ENCODE measurements at regions not wholly inside any gene's neighbourhood (a gene's known extent, or its start where the extent isn't known, plus 50 kb on each side); places are given as distances from the start of the nearest gene placed in this dataset.
A peak's percentile ranks its signal among the peaks of the same experiment; 100 is the strongest.

DNA sequence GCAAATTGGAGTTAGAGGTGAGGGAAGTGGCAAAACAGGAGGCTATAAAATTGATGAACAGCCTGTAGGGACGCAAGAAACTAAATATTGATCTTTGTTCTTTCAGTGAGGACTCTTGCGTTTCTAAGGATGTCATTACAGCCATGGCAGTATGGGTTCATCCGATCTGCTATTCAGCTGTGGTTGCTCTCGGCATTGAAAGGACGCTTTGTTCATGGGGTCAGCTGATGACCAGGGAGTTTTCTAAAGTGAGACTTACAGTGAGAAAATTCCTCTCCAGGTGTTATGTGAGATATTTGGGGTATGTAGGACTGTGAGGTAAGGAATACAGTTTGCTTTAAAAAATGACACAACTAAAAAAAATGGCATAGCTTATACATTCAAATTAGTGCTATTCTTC, 52.7 kb upstream of the PELI1 start:
- no peak overlapping the region for H3K4me3 ChIP-seq
- peaks cover 13% of the 10 kb centered on the region for H3K4me1 ChIP-seq
- H3K27me3 ChIP-seq, result no peaks in the 10 kb centered on the region
- no peak for TF ChIP-seq Cebpa-rat (IDR thresholded peaks at IDR 0.05)
- no peak overlapping the region for H3K4me2 ChIP-seq
- no peak overlapping the region for H3K9ac ChIP-seq
- no peaks in the 10 kb centered on the region for H3K9me3 ChIP-seq
- no peak overlapping the region for H3K27ac ChIP-seq
- no peaks in the 10 kb centered on the region for H3K36me3 ChIP-seq
- no peaks in the 10 kb centered on the region for H4K20me1 ChIP-seq

DNA sequence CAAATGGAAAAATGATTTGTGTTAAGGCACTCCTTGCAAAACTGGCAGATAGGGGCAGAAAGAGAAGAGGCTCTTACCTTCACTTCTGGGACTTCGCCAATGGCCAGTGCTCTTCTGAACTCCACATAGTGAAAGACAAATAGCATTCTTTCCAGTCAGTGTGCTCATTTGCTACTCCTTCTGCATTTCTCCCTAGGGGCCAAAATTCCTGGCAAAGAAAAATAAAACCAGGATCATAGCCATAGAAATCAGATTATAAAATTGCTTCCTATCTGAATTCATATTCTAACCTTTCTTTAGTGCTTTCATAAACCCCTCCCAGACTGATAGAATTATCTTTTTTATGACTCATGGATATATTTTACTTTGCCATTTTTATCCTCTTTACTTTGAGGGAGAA, 56.9 kb upstream of the PELI1 start:
- Histone ChIP-seq H3K9me3 (no peaks in the 10 kb centered on the region), H3K4me1 (peaks cover 29% of the 10 kb centered on the region), H3K36me3 (no peaks in the 10 kb centered on the region), H4K20me1 (no peaks in the 10 kb centered on the region), H3K4me2 (no peak overlapping the region), H3K9ac (no peak overlapping the region), H3K27me3 (no peaks in the 10 kb centered on the region), H3K4me3 (no peak overlapping the region), H3K27ac (no peak overlapping the region)
- TF ChIP-seq Cebpa-rat (IDR thresholded peaks at IDR 0.05), result no peak

DNA sequence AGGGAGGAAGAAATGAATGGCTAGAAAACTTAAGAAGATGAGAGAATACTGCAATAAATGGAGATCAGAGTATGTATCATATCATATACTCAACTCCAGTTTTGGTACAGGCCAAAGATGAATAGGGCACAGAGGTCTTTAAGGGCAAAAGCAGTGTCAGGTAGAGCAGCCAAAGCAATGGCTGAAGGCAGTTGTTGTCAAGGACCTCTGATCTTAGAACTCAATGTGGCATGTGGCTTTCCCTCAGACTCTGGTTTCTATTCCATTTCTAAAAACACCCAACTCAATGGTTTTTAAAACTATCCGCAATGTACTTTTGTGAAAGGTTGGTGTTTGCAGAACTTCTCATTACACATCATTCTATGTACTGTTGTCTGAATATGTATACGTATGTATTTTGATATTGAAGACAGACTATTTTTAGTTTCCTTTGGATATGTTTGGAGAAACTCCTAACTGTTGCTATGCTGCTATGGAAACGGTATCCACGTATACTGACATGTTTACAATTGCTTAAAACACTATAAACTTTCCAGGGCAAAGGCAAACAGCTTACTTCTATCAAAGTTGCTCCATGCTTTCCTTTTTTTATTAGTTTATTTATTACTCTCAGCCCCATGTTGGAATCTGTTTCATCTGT, 58.1 kb upstream of the PELI1 start:
- no peak overlapping the region for H3K4me2 ChIP-seq
- H3K27ac ChIP-seq, result no peak overlapping the region
- H3K36me3 ChIP-seq, result no peaks in the 10 kb centered on the region
- peaks cover 29% of the 10 kb centered on the region for H3K4me1 ChIP-seq
- TF ChIP-seq Cebpa-rat (IDR thresholded peaks at IDR 0.05), result no peak
- no peak overlapping the region for H3K4me3 ChIP-seq
- no peaks in the 10 kb centered on the region for H3K27me3 ChIP-seq
- no peak overlapping the region for H3K9ac ChIP-seq
- no peaks in the 10 kb centered on the region for H3K9me3 ChIP-seq
- H4K20me1 ChIP-seq, result no peaks in the 10 kb centered on the region

DNA sequence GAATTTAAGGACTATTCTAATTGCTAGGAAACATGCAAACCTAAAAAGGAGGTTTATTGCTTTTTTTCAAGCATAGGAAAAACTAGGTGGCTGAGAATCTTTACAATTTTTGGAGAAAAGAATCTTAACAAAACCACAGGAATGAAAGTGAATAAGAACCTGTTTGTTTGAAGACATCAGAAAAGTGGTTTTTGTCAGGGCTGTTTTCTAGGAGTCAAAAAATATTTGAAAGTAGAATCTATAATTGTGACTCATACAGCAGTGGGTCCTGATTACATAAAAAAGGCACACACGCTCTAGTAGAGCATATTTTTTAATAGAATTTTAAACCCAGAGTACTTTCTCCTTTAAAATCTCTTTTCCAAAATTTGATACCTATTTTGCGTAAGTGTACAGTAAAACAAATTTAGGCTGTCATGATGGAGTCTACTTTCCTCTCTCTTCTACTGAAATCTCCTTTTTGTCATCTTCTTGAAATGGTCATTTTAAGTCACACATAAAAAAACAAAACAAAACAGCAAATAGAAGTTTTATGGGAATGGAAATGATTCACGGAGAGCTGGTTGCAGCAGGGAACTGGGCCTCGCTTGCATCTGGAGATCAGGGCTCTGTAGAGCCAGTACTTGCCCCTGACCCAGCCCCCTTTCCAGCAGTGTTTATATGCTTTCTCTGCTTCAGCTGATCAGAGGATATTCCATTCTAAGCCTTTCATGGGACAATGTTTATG, 59.1 kb upstream of the PELI1 start:
- Histone ChIP-seq H3K4me2 (peak overlapping the region; percentile 84), H3K9ac (no peak overlapping the region), H3K4me3 (no peak overlapping the region), H4K20me1 (no peaks in the 10 kb centered on the region), H3K4me1 (peaks cover 22% of the 10 kb centered on the region), H3K27me3 (no peaks in the 10 kb centered on the region), H3K9me3 (no peaks in the 10 kb centered on the region), H3K36me3 (no peaks in the 10 kb centered on the region), H3K27ac (no peak overlapping the region)
- TF ChIP-seq Cebpa-rat (IDR thresholded peaks at IDR 0.05), result no peak

DNA sequence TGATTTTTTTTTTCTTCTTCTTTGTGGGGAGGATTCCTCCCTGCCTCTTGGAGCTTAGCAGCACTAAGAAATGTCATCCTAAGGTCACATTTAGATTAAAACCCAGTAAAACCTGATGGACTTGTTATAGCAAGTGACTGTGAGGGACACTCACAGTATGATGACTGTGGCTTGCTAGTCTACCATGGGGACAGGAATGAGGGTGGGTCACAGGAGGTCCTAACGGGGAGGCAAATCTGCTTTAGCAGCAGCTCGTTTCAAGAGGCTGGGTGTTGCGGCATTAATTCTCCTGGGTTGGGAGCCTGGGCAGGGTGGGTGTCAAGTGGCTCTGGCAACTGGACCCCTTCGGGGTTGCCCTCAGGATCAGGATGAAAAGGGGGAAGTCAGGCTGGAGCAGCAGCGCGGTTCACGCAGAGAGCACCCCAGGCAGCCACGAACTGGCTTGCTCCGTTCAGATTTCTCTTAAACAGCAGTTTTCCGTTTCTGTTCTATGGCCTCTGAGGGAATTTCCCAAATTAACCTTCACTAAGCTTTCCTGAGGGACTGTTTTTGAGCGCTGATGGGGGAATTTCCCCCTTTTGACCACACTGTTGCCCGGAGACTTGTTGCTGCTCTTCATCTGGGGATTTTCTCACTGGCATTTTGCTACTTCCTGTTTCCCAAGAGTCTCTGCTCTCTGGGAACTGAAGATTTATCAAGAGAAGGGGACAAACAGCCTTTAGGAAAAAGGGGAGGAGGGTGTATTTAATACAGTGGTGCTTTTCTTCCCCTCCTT, 59.8 kb upstream of the PELI1 start:
- Histone ChIP-seq H3K27ac (peak overlapping the region; percentile 80), H3K36me3 (no peaks in the 10 kb centered on the region), H3K9ac (peak overlapping the region; percentile 68), H4K20me1 (no peaks in the 10 kb centered on the region), H3K4me2 (peak overlapping the region; percentile 84), H3K27me3 (no peaks in the 10 kb centered on the region), H3K9me3 (no peaks in the 10 kb centered on the region), H3K4me1 (peaks cover 18% of the 10 kb centered on the region), H3K4me3 (peak overlapping the region; percentile 44; the same call in 1 of the 2 replicates)
- TF ChIP-seq Cebpa-rat (IDR thresholded peaks at IDR 0.05), result no peak

DNA sequence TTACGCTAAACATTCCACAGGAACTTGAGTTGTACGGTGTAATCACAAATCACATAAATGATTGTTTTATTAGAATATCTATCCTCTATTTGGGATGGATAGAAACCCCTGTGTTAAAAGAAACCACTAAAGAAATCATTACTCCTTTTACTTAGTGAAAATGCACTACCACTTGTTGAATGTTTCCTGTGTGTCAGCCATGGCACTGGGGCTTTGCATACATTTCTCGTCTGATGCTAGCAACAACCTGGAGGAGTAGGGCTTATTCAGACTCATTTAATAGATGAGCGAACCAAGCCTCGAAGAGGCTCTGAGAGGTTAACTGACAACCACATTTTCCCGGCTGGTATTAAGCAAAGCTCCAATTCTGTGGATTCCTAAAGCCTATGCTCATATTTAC, 60.5 kb upstream of the PELI1 start:
- H4K20me1 ChIP-seq, result no peaks in the 10 kb centered on the region
- H3K9ac ChIP-seq, result no peak overlapping the region
- H3K36me3 ChIP-seq, result no peaks in the 10 kb centered on the region
- peaks cover 18% of the 10 kb centered on the region for H3K4me1 ChIP-seq
- no peaks in the 10 kb centered on the region for H3K27me3 ChIP-seq
- no peaks in the 10 kb centered on the region for H3K9me3 ChIP-seq
- peak overlapping the region; percentile 84 for H3K4me2 ChIP-seq
- no peak overlapping the region for H3K27ac ChIP-seq
- H3K4me3 ChIP-seq, result no peak overlapping the region
- no peak for TF ChIP-seq Cebpa-rat (IDR thresholded peaks at IDR 0.05)

DNA sequence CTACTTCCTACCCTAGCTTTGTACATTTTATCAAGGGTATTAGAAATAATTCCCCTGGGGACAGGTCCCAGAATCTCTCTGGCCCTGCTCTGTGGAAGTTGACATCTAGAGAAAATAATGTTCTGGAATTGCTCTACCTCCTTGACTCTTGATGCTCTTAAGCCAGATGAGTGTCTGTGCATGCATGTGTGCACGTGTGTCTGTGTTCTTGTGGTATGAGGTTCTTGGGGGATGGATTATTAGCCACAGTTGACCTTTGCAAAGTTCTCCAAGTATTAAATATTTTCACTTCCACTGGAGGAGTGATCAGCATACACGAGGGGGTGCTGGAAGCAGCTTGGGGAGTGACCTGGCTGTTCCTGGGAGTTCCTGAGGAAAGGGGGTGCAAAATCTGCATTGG, 61.2 kb upstream of the PELI1 start:
- no peaks in the 10 kb centered on the region for H4K20me1 ChIP-seq
- H3K9ac ChIP-seq, result no peak overlapping the region
- H3K4me3 ChIP-seq, result no peak overlapping the region
- no peaks in the 10 kb centered on the region for H3K27me3 ChIP-seq
- H3K9me3 ChIP-seq, result no peaks in the 10 kb centered on the region
- TF ChIP-seq Cebpa-rat (IDR thresholded peaks at IDR 0.05), result no peak
- H3K4me2 ChIP-seq, result no peak overlapping the region
- no peaks in the 10 kb centered on the region for H3K36me3 ChIP-seq
- no peak overlapping the region for H3K27ac ChIP-seq
- peaks cover 18% of the 10 kb centered on the region for H3K4me1 ChIP-seq

DNA sequence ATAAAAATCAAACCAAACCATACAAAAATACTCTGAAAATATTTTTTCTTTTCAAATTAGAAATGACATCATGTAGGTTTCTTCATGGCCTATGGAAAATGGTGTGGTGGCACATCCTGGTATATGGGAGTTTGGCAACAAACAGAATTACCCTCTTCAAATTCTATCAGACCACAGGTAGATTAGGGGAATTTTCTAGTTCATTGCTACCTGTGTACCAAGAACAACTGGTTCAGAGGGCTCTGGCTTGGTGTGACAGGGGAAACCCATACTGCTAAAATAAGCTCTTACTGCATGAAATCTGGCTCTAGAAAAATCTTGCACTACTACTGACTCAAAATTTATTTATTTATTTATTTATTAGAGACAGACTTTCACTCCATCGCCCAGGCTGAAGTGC, 63.4 kb upstream of the PELI1 start:
- Histone ChIP-seq H3K27me3 (no peaks in the 10 kb centered on the region), H3K36me3 (no peaks in the 10 kb centered on the region), H3K4me3 (no peak overlapping the region), H3K4me2 (no peak overlapping the region), H4K20me1 (no peaks in the 10 kb centered on the region), H3K27ac (no peak overlapping the region), H3K9me3 (no peaks in the 10 kb centered on the region), H3K9ac (no peak overlapping the region), H3K4me1 (peaks cover 18% of the 10 kb centered on the region)
- TF ChIP-seq Cebpa-rat (IDR thresholded peaks at IDR 0.05), result no peak

DNA sequence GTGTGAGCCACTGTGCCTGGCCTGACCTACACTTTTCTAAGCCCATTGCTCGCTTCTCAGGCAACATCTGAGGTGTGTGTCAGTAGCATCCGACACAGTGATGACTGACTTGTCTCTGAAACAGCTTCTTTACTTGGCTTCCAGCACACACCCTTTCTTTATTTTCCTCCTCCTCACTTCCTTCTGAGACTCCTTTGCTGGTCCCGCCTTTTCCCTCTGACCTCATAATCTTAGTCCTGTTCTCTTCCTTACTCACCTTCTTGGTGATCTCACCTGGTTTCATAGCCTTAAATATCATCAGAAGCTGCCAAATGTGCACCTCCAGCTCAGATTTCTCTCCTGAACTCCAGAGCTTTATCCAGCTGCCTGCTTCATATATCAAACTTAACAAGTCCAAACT, 66.6 kb upstream of the PELI1 start:
- Histone ChIP-seq H3K4me2 (no peak overlapping the region), H3K27ac (no peak overlapping the region)
- no peak for TF ChIP-seq Cebpa-rat (IDR thresholded peaks at IDR 0.05)

More for the DNA sequence above, 66.6 kb upstream of the PELI1 start:
- H3K4me1 ChIP-seq, result 0 out of 2 replicates have a peak, but pooled peaks cover 4% of the 10 kb centered on the region
- no peaks in the 10 kb centered on the region for H3K27me3 ChIP-seq
- no peak overlapping the region for H3K4me3 ChIP-seq
- no peaks in the 10 kb centered on the region for H4K20me1 ChIP-seq
- no peaks in the 10 kb centered on the region for H3K9me3 ChIP-seq
- H3K9ac ChIP-seq, result no peak overlapping the region
- H3K36me3 ChIP-seq, result no peaks in the 10 kb centered on the region

Data from BLaER1 (cell line).